HCT116 (cell line): ENCODE measurements at regions not wholly inside any gene's neighbourhood (a gene's known extent, or its start where the extent isn't known, plus 50 kb on each side); places are given as distances from the start of the nearest gene placed in this dataset.

Experiments
- ATAC-seq: fragments of 200-7000 bp; cut with Tn5 transposase; 2 replicates; pipeline ENCODE4 v1.9.1; 2020; ENCODE audit warnings: mild to moderate bottlenecking, moderate library complexity
- BruUV-seq: library from RNA; stranded (reverse); fragments of 400-500 nt; replicated peaks from 2 replicates; lab custom pipeline; 2021; lab: Mats Ljungman, UMichigan
- CTCF ChIA-PET: fragments of 300-600 bp; sonication (Branson Sonifier 250); formaldehyde crosslinking; loops from one replicate; lab custom pipeline; 2021; ENCODE audit warnings: antibody characterized with exemption; lab: Charles Lee
- POLR2A ChIA-PET: fragments of 300-600, 350-600 bp; sonication (Branson Sonifier 250); formaldehyde crosslinking; loops from one replicate; lab custom pipeline; 2021; ENCODE audit warnings: antibody characterized with exemption; lab: Charles Lee
- RAD21 ChIA-PET, 2 experiments: fragments of 300-600 bp; sonication (Branson Sonifier 250); formaldehyde crosslinking; loops; one replicate each; lab custom pipeline; 2023; ENCODE audit warnings: low total read pairs in 2 of 2; ENCODE audit not compliant: uncharacterized antibody in 2 of 2, unreplicated experiment in 2 of 2, low non-redundant PET in 1 of 2; lab: Charles Lee
- DNase-seq: peaks from one replicate; pipeline ENCODE4 v3.0.0-alpha.2; 2010; ENCODE audit warnings: low read depth, low spot score
- H2AFZ ChIP-seq: fragments of 200-600 bp; shearing (Covaris generic), sonication (generic); 2 replicates; pipeline ENCODE4 v1.6.1; 2017; ENCODE audit warnings: low read depth, mixed run types, mixed read lengths, antibody characterized with exemption, low read length; ENCODE audit not compliant: poor library complexity, severe bottlenecking
- H3K27ac ChIP-seq: 2 replicates; pipeline ENCODE4 v1.5.1; 2012; ENCODE audit warnings: low read depth, low read length
- H3K27me3 ChIP-seq: fragments of 200-600 bp; sonication (generic); 2 replicates; pipeline ENCODE4 v1.6.1; 2016; ENCODE audit warnings: mixed run types, low read length, mixed read lengths; ENCODE audit not compliant: insufficient read depth
- H3K36me3 ChIP-seq, 2 experiments: fragments of 200-500 bp in 1 of 2; fragments of 200-600 bp in 1 of 2; sonication (Bioruptor generic) in 1 of 2; sonication (generic) in 1 of 2; 2 replicates each; pipeline versions ENCODE4 v1.5.1 to v1.6.1; 2014 to 2016; ENCODE audit warnings: low read length in 2 of 2, inconsistent platforms in 1 of 2, mixed read lengths in 1 of 2, mixed run types in 1 of 2; ENCODE audit not compliant: insufficient read depth in 2 of 2, control insufficient read depth in 1 of 2
- H3K4me1 ChIP-seq, 2 experiments: fragments of 200-600 bp in 1 of 2; sonication (generic) in 1 of 2; 2 replicates each; pipeline versions ENCODE4 v1.5.1 to v1.6.1; 2012 to 2017; ENCODE audit warnings: low read length in 2 of 2, inconsistent platforms in 1 of 2, mild to moderate bottlenecking in 1 of 2, mixed read lengths in 1 of 2, mixed run types in 1 of 2, moderate library complexity in 1 of 2; ENCODE audit not compliant: insufficient read depth in 2 of 2, control insufficient read depth in 1 of 2
- H3K4me2 ChIP-seq: fragments of 200-600 bp; sonication (generic); 2 replicates; pipeline ENCODE4 v1.6.1; 2017; ENCODE audit warnings: mixed run types, low read length, mixed read lengths
- H3K4me3 ChIP-seq, 2 experiments: fragments of 200-600 bp in 1 of 2; sonication (generic) in 1 of 2; replicated peaks in 1 of 2; 2 replicates each; pipeline ENCODE4 v1.5.1; 2011 to 2016; ENCODE audit warnings: low read length in 2 of 2, control low read depth in 1 of 2, low read depth in 1 of 2, mild to moderate bottlenecking in 1 of 2, mixed read lengths in 1 of 2, mixed run types in 1 of 2
- H3K79me2 ChIP-seq: fragments of 200-600 bp; sonication (generic); 2 replicates; pipeline ENCODE4 v1.6.1; 2017; ENCODE audit warnings: mild to moderate bottlenecking, mixed run types, low read length, moderate library complexity, mixed read lengths; ENCODE audit not compliant: insufficient read depth
- H3K9ac ChIP-seq: fragments of 200-600 bp; sonication (generic); 2 replicates; pipeline ENCODE4 v1.6.1; 2016; ENCODE audit warnings: low read length, mixed read lengths
- H3K9me2 ChIP-seq: fragments of 200-600 bp; sonication (generic), shearing (Covaris generic); 2 replicates; pipeline ENCODE4 v1.6.1; 2017; ENCODE audit warnings: mixed run types, mild to moderate bottlenecking, moderate library complexity; ENCODE audit not compliant: insufficient read depth
- H3K9me3 ChIP-seq, 2 experiments: fragments of 200-500 bp in 1 of 2; fragments of 200-600 bp in 1 of 2; sonication (Bioruptor generic) in 1 of 2; sonication (generic) in 1 of 2; 2 replicates each; pipeline ENCODE4 v1.6.1; 2014 to 2017; ENCODE audit warnings: low read length in 2 of 2, mixed read lengths in 2 of 2, inconsistent platforms in 1 of 2, low read depth in 1 of 2, mild to moderate bottlenecking in 1 of 2, mixed run types in 1 of 2, moderate library complexity in 1 of 2; ENCODE audit not compliant: control insufficient read depth in 1 of 2, insufficient read depth in 1 of 2
- H4K20me1 ChIP-seq: fragments of 200-600 bp; sonication (generic), shearing (Covaris generic); 2 replicates; pipeline ENCODE4 v1.6.1; 2017; ENCODE audit warnings: mixed run types, mild to moderate bottlenecking, moderate library complexity; ENCODE audit not compliant: insufficient read depth
- ATF3 ChIP-seq: IDR thresholded peaks from 2 replicates; pipeline ENCODE4 v1.6.1; 2012
- CBX3 ChIP-seq: IDR thresholded peaks from 2 replicates; pipeline ENCODE4 v1.6.1; 2012; ENCODE audit warnings: low read depth
- CEBPB ChIP-seq: IDR thresholded peaks from 2 replicates; pipeline ENCODE4 v1.6.1; 2012; ENCODE audit warnings: low read depth
- CTCF ChIP-seq, 3 experiments: fragments of 200-600 bp in 1 of 3; sonication (generic) in 1 of 3; IDR thresholded peaks in 2 of 3; conservative IDR thresholded peaks in 1 of 3; 2 replicates each; pipeline ENCODE4 v1.5.1; 2012 to 2017; ENCODE audit warnings: low read depth in 2 of 3, low read length in 2 of 3, antibody characterized with exemption in 1 of 3, borderline replicate concordance in 1 of 3, control low read depth in 1 of 3, mild to moderate bottlenecking in 1 of 3, mixed read lengths in 1 of 3, mixed run types in 1 of 3, moderate library complexity in 1 of 3; ENCODE audit not compliant: insufficient read depth in 1 of 3
- EZH2 ChIP-seq: fragments of 200-600 bp; sonication (generic); IDR thresholded peaks from 2 replicates; pipeline ENCODE4 v1.6.1; 2017; ENCODE audit warnings: antibody characterized with exemption, mixed run types
- EZH2phosphoT487 ChIP-seq: fragments of 200-600 bp; IDR thresholded peaks from 2 replicates; pipeline ENCODE4 v1.6.1; 2018; ENCODE audit warnings: antibody characterized with exemption, borderline replicate concordance
- FOSL1 ChIP-seq: IDR thresholded peaks from 2 replicates; pipeline ENCODE4 v1.6.1; 2012; ENCODE audit warnings: low read depth
- JUND ChIP-seq: IDR thresholded peaks from 2 replicates; pipeline ENCODE4 v1.6.1; 2012
- POLR2A ChIP-seq: IDR thresholded peaks from 2 replicates; pipeline ENCODE4 v1.7.0; 2011; ENCODE audit warnings: borderline replicate concordance; ENCODE audit not compliant: insufficient read depth, insufficient read length; ENCODE audit errors: extremely low read depth
- POLR2AphosphoS5 ChIP-seq: IDR thresholded peaks from 2 replicates; pipeline ENCODE4 v1.6.1; 2011; ENCODE audit warnings: mild to moderate bottlenecking, low read depth, low read length, moderate library complexity
- RAD21 ChIP-seq: IDR thresholded peaks from 2 replicates; pipeline ENCODE4 v1.6.1; 2012; ENCODE audit warnings: low read depth, mild to moderate bottlenecking
- SIN3A ChIP-seq: IDR thresholded peaks from 2 replicates; pipeline ENCODE4 v1.6.1; 2012; ENCODE audit warnings: low read depth
- SP1 ChIP-seq: IDR thresholded peaks from 2 replicates; pipeline ENCODE4 v1.6.1; 2012; ENCODE audit warnings: low read depth
- SRF ChIP-seq: IDR thresholded peaks from 2 replicates; pipeline ENCODE4 v1.6.1; 2012; ENCODE audit warnings: low read depth
- TCF7L2 ChIP-seq: IDR thresholded peaks from 2 replicates; pipeline ENCODE4 v1.7.0; 2011; ENCODE audit warnings: borderline replicate concordance, inconsistent platforms; ENCODE audit not compliant: insufficient read depth, insufficient read length; ENCODE audit errors: extremely low read depth
- ZFX ChIP-seq: fragments of 450-650 bp; IDR thresholded peaks from 2 replicates; pipeline ENCODE4 v1.6.1; 2017
- ZNF274 ChIP-seq: fragments of 200-500 bp; sonication (Bioruptor generic); IDR thresholded peaks from 2 replicates; pipeline ENCODE4 v1.6.1; 2014; ENCODE audit warnings: mild to moderate bottlenecking, low read depth, low read length, inconsistent platforms
- intact Hi-C: fragments of 100-400 bp; cut with micrococcal nuclease; formaldehyde crosslinking; loops from 2 replicates; pipeline ENCODE4 v1.10.0; 2022

- no peak overlapping the region for H2AFZ ChIP-seq
- no peak overlapping the region for H3K9ac ChIP-seq
- intact Hi-C loops, result no loop called here
- no peak for TF ChIP-seq ZNF274
- TF ChIP-seq CTCF (IDR thresholded peaks at IDR 0.05 in 2 of 3, conservative IDR thresholded peaks at IDR 0.05 in 1 of 3; ENCODE audit: borderline replicate concordance in 1 of 3, insufficient read depth in 1 of 3, low read depth in 2 of 3, low read length in 2 of 3), result no peak
- no peak for TF ChIP-seq RAD21
- no peak for TF ChIP-seq ZFX
- no peak for TF ChIP-seq SIN3A
- TF ChIP-seq POLR2AphosphoS5, result no peak
- TF ChIP-seq TCF7L2, result no peak
- no peak overlapping the region for H3K4me2 ChIP-seq
- no peaks in the 10 kb centered on the region for H3K27me3 ChIP-seq
- ChIA-PET RAD21 (no interaction called here), POLR2A (no interaction called here), CTCF (no interaction called here)
- BruUV-seq, result no TSS peak
- no peaks in the 10 kb centered on the region for H3K79me2 ChIP-seq
- peaks cover 0 to 31% of the 10 kb centered on the region in 2 experiments; a peak in 2 of 4 replicates for H3K4me1 ChIP-seq
- no peak overlapping the region for H3K4me3 ChIP-seq
- H3K9me3 ChIP-seq, result no peaks in the 10 kb centered on the region
- no peaks in the 10 kb centered on the region for H3K36me3 ChIP-seq
- H3K9me2 ChIP-seq, result no peaks in the 10 kb centered on the region
- no peak for DNase-seq
- no peak for ATAC-seq
- no peak overlapping the region for H3K27ac ChIP-seq
- H4K20me1 ChIP-seq, result no peaks in the 10 kb centered on the region
Observed at GRCh38 chr5:175802361-175802760, 69.0 kb upstream of the CPLX2 start.

GRCh38 chr5:175803254-175803653 lies 68.1 kb upstream of the CPLX2 start:
- CTCF ChIA-PET, result no interaction called here
- H3K27ac ChIP-seq, result no peak overlapping the region
- TF ChIP-seq ZNF274 (no peak), CTCF (IDR thresholded peaks at IDR 0.05 in 2 of 3, conservative IDR thresholded peaks at IDR 0.05 in 1 of 3; ENCODE audit: borderline replicate concordance in 1 of 3, insufficient read depth in 1 of 3, low read depth in 2 of 3, low read length in 2 of 3) (no peak), EZH2phosphoT487 (no peak), SRF (no peak), CEBPB (no peak), JUND (no peak), FOSL1 (no peak), TCF7L2 (no peak), ZFX (no peak), SP1 (no peak), CBX3 (no peak), POLR2AphosphoS5 (no peak), POLR2A (no peak), EZH2 (no peak), ATF3 (no peak)

More at GRCh38 chr5:175803254-175803653, 68.1 kb upstream of the CPLX2 start:
- no peaks in the 10 kb centered on the region for H3K79me2 ChIP-seq
- H3K27me3 ChIP-seq, result no peaks in the 10 kb centered on the region
- BruUV-seq, result no TSS peak
- no peaks in the 10 kb centered on the region for H3K9me2 ChIP-seq
- H3K9me3 ChIP-seq, result no peaks in the 10 kb centered on the region
- no peak overlapping the region for H3K4me2 ChIP-seq
- ChIA-PET RAD21 (no interaction called here), POLR2A (no interaction called here)
- H4K20me1 ChIP-seq, result no peaks in the 10 kb centered on the region
- H2AFZ ChIP-seq, result no peak overlapping the region
- no peaks in the 10 kb centered on the region for H3K36me3 ChIP-seq
- DNase-seq (no peak), ATAC-seq (no peak)
- no peak overlapping the region for H3K4me3 ChIP-seq
- H3K4me1 ChIP-seq, result peaks cover 0 to 27% of the 10 kb centered on the region in 2 experiments; a peak in 2 of 4 replicates
- no peak overlapping the region for H3K9ac ChIP-seq
- intact Hi-C loops, result no loop called here
